ENCODE measurements at regions not wholly inside any gene's neighbourhood (a gene's known extent, or its start where the extent isn't known, plus 50 kb on each side); places are given as distances from the start of the nearest gene placed in this dataset.

- H2AFZ ChIP-seq (ENCODE audit: low read depth, low read length, severe bottlenecking), result no peak overlapping the region
- H3K9me2 ChIP-seq (replicated peaks; ENCODE audit: insufficient read depth, low read length), result no peaks in the 10 kb centered on the region
- H3K4me2 ChIP-seq (ENCODE audit: low read depth, low read length, poor library complexity, severe bottlenecking), result no peak overlapping the region
- H3F3A ChIP-seq (ENCODE audit: insufficient read depth), result no peaks in the 10 kb centered on the region
- no peak overlapping the region for H3K27ac ChIP-seq (ENCODE audit: low read depth, low read length)
- no peak overlapping the region for H3K4me3 ChIP-seq (ENCODE audit: insufficient read depth, low read length, poor library complexity, severe bottlenecking)
- no peak for TF ChIP-seq EZH2phosphoT487 (conservative IDR thresholded peaks at IDR 0.05; ENCODE audit: low read length)
- no peak for TF ChIP-seq CTCF (IDR thresholded peaks at IDR 0.05; ENCODE audit: insufficient read depth, low read length, poor library complexity, severe bottlenecking)
- H3K36me3 ChIP-seq (ENCODE audit: low read length), result no peaks in the 10 kb centered on the region
- H3K9me3 ChIP-seq (ENCODE audit: insufficient read depth, low read length), result no peaks in the 10 kb centered on the region
- no peaks in the 10 kb centered on the region for H3K79me2 ChIP-seq (ENCODE audit: insufficient read depth, low read length)
- H4K20me1 ChIP-seq (ENCODE audit: low read depth, low read length), result no peaks in the 10 kb centered on the region
- no peaks in the 10 kb centered on the region for H3K27me3 ChIP-seq (ENCODE audit: low read length)
- no peak overlapping the region for H3K9ac ChIP-seq (ENCODE audit: low read length)
Observed at GRCh38 chr2:5509362-5509761, 182.8 kb upstream of the SOX11 start.

- no peak overlapping the region for H3K9ac ChIP-seq (ENCODE audit: low read length)
- H3K9me3 ChIP-seq (ENCODE audit: insufficient read depth, low read length), result no peaks in the 10 kb centered on the region
- no peaks in the 10 kb centered on the region for H3K27me3 ChIP-seq (ENCODE audit: low read length)
- TF ChIP-seq EZH2phosphoT487 (conservative IDR thresholded peaks at IDR 0.05; ENCODE audit: low read length), result no peak
- TF ChIP-seq CTCF (IDR thresholded peaks at IDR 0.05; ENCODE audit: insufficient read depth, low read length, poor library complexity, severe bottlenecking), result no peak
- no peak overlapping the region for H3K4me3 ChIP-seq (ENCODE audit: insufficient read depth, low read length, poor library complexity, severe bottlenecking)
- H3K79me2 ChIP-seq (ENCODE audit: insufficient read depth, low read length), result no peaks in the 10 kb centered on the region
- H3K36me3 ChIP-seq (ENCODE audit: low read length), result no peaks in the 10 kb centered on the region
- H4K20me1 ChIP-seq (ENCODE audit: low read depth, low read length), result no peaks in the 10 kb centered on the region
- no peak overlapping the region for H3K4me2 ChIP-seq (ENCODE audit: low read depth, low read length, poor library complexity, severe bottlenecking)
- no peak overlapping the region for H3K27ac ChIP-seq (ENCODE audit: low read depth, low read length)
- no peak overlapping the region for H2AFZ ChIP-seq (ENCODE audit: low read depth, low read length, severe bottlenecking)
- H3K9me2 ChIP-seq (replicated peaks; ENCODE audit: insufficient read depth, low read length), result no peaks in the 10 kb centered on the region
- no peaks in the 10 kb centered on the region for H3F3A ChIP-seq (ENCODE audit: insufficient read depth)
Observed at GRCh38 chr2:5510082-5510481, 182.1 kb upstream of the SOX11 start.

GRCh38 chr2:5515693-5516092 lies 176.5 kb upstream of the SOX11 start:
- no peak for TF ChIP-seq EZH2phosphoT487 (conservative IDR thresholded peaks at IDR 0.05; ENCODE audit: low read length)
- TF ChIP-seq CTCF (IDR thresholded peaks at IDR 0.05; ENCODE audit: insufficient read depth, low read length, poor library complexity, severe bottlenecking), result no peak
- Histone ChIP-seq H3K9ac (ENCODE audit: low read length) (no peak overlapping the region), H3K27ac (ENCODE audit: low read depth, low read length) (no peak overlapping the region), H3K9me3 (ENCODE audit: insufficient read depth, low read length) (no peaks in the 10 kb centered on the region), H3F3A (ENCODE audit: insufficient read depth) (no peaks in the 10 kb centered on the region), H3K79me2 (ENCODE audit: insufficient read depth, low read length) (no peaks in the 10 kb centered on the region), H3K36me3 (ENCODE audit: low read length) (no peaks in the 10 kb centered on the region), H3K9me2 (replicated peaks; ENCODE audit: insufficient read depth, low read length) (no peaks in the 10 kb centered on the region), H3K4me3 (ENCODE audit: insufficient read depth, low read length, poor library complexity, severe bottlenecking) (no peak overlapping the region), H2AFZ (ENCODE audit: low read depth, low read length, severe bottlenecking) (no peak overlapping the region), H3K27me3 (ENCODE audit: low read length) (no peaks in the 10 kb centered on the region), H3K4me2 (ENCODE audit: low read depth, low read length, poor library complexity, severe bottlenecking) (no peak overlapping the region), H4K20me1 (ENCODE audit: low read depth, low read length) (no peaks in the 10 kb centered on the region)

GRCh38 chr2:5519286-5519685 lies 172.9 kb upstream of the SOX11 start:
- Histone ChIP-seq H3K27ac (ENCODE audit: low read depth, low read length) (no peak overlapping the region), H3K36me3 (ENCODE audit: low read length) (no peaks in the 10 kb centered on the region), H3K4me2 (ENCODE audit: low read depth, low read length, poor library complexity, severe bottlenecking) (no peak overlapping the region), H3K9ac (ENCODE audit: low read length) (no peak overlapping the region), H3K9me2 (replicated peaks; ENCODE audit: insufficient read depth, low read length) (no peaks in the 10 kb centered on the region), H3K79me2 (ENCODE audit: insufficient read depth, low read length) (no peaks in the 10 kb centered on the region), H3K4me3 (ENCODE audit: insufficient read depth, low read length, poor library complexity, severe bottlenecking) (no peak overlapping the region), H4K20me1 (ENCODE audit: low read depth, low read length) (no peaks in the 10 kb centered on the region), H2AFZ (ENCODE audit: low read depth, low read length, severe bottlenecking) (no peak overlapping the region), H3K9me3 (ENCODE audit: insufficient read depth, low read length) (no peaks in the 10 kb centered on the region), H3F3A (ENCODE audit: insufficient read depth) (no peaks in the 10 kb centered on the region), H3K27me3 (ENCODE audit: low read length) (no peaks in the 10 kb centered on the region)
- TF ChIP-seq CTCF (IDR thresholded peaks at IDR 0.05; ENCODE audit: insufficient read depth, low read length, poor library complexity, severe bottlenecking) (no peak), EZH2phosphoT487 (conservative IDR thresholded peaks at IDR 0.05; ENCODE audit: low read length) (no peak)
